ENCODE measurements at regions not wholly inside any gene's neighbourhood (a gene's known extent, or its start where the extent isn't known, plus 50 kb on each side); places are given as distances from the start of the nearest gene placed in this dataset.
A peak's percentile ranks its signal among the peaks of the same experiment; 100 is the strongest.

GRCh38 chr20:40591119-40591518 is 97.9 kb downstream of the MAFB start:
- no peak for DNase-seq (ENCODE audit: low read depth)

GRCh38 chr20:40589581-40589980 is 99.5 kb downstream of the MAFB start:
- no peak for DNase-seq (ENCODE audit: low read depth)

- DNase-seq (ENCODE audit: low read depth) = no peak
These were observed 100.1 kb downstream of the MAFB start for GRCh38 chr20:40588891-40589290.

GRCh38 chr20:40587038-40587437 is 102.0 kb downstream of the MAFB start:
- no peak for DNase-seq (ENCODE audit: low read depth)

GRCh38 chr20:40584130-40584809 is 104.8 kb downstream of the MAFB start:
- no peak for DNase-seq (ENCODE audit: low read depth)

- no peak for DNase-seq (ENCODE audit: low read depth)
These were observed 105.4 kb downstream of the MAFB start for GRCh38 chr20:40583636-40584035.

- DNase-seq (ENCODE audit: low read depth) = no peak
These were observed 105.8 kb downstream of the MAFB start for GRCh38 chr20:40583205-40583604.

GRCh38 chr20:40582531-40582930 is 106.5 kb downstream of the MAFB start:
- DNase-seq (ENCODE audit: low read depth) = no peak

GRCh38 chr20:40579701-40580100 is 109.3 kb downstream of the MAFB start:
- no peak for DNase-seq (ENCODE audit: low read depth)

- DNase-seq (ENCODE audit: low read depth) = no peak
These were observed 110.1 kb downstream of the MAFB start for GRCh38 chr20:40578961-40579360.

GRCh38 chr20:40575851-40576250 is 113.2 kb downstream of the MAFB start:
- DNase-seq (ENCODE audit: low read depth) = no peak

GRCh38 chr20:40572251-40572650 is 116.8 kb downstream of the MAFB start:
- DNase-seq (ENCODE audit: low read depth) = no peak

- DNase-seq (ENCODE audit: low read depth) = no peak
These were observed 117.4 kb downstream of the MAFB start for GRCh38 chr20:40571639-40572038.

GRCh38 chr20:40568200-40568599 is 120.8 kb downstream of the MAFB start:
- DNase-seq (ENCODE audit: low read depth) = no peak

- no peak for DNase-seq (ENCODE audit: low read depth)
These were observed 123.4 kb downstream of the MAFB start for GRCh38 chr20:40565682-40566040.

- peak; percentile 80 for DNase-seq (ENCODE audit: low read depth)
These were observed 123.9 kb downstream of the MAFB start for GRCh38 chr20:40565001-40565681.

- peak; percentile 57 for DNase-seq (ENCODE audit: low read depth)
These were observed 125.6 kb downstream of the MAFB start for GRCh38 chr20:40563296-40563950.

GRCh38 chr20:40562031-40562430 is 127.0 kb downstream of the MAFB start:
- peak; percentile 57 for DNase-seq (ENCODE audit: low read depth)

- no peak for DNase-seq (ENCODE audit: low read depth)
These were observed 127.8 kb downstream of the MAFB start for GRCh38 chr20:40561187-40561586.

GRCh38 chr20:40558212-40558611 is 130.8 kb downstream of the MAFB start:
- DNase-seq (ENCODE audit: low read depth) = no peak

- no peak for DNase-seq (ENCODE audit: low read depth)
These were observed 137.9 kb downstream of the MAFB start for GRCh38 chr20:40551125-40551530.

- no peak for DNase-seq (ENCODE audit: low read depth)
These were observed 141.4 kb downstream of the MAFB start for GRCh38 chr20:40547483-40548091.

- no peak for DNase-seq (ENCODE audit: low read depth)
These were observed 143.6 kb downstream of the MAFB start for GRCh38 chr20:40545478-40545877.

Measured in Daoy (cell line).